LNCaP clone FGC (cell line): ENCODE measurements at regions not wholly inside any gene's neighbourhood (a gene's known extent, or its start where the extent isn't known, plus 50 kb on each side); places are given as distances from the start of the nearest gene placed in this dataset.

Experiments used
- DNase-seq: peaks from one replicate; pipeline ENCODE4 v3.0.0-alpha.2; 2011; ENCODE audit warnings: low read depth
- H3K4me3 ChIP-seq: 2 replicates; pipeline ENCODE4 v1.5.1; 2011; ENCODE audit warnings: mild to moderate bottlenecking, low read depth, low read length, control low read depth
- TF ChIP-seq, protein P1 (sequence below): IDR thresholded peaks from 2 replicates; pipeline ENCODE4 v1.5.1; 2012; ENCODE audit warnings: mild to moderate bottlenecking; ENCODE audit not compliant: control insufficient read depth, insufficient read depth; ENCODE audit errors: extremely low read depth

DNA sequence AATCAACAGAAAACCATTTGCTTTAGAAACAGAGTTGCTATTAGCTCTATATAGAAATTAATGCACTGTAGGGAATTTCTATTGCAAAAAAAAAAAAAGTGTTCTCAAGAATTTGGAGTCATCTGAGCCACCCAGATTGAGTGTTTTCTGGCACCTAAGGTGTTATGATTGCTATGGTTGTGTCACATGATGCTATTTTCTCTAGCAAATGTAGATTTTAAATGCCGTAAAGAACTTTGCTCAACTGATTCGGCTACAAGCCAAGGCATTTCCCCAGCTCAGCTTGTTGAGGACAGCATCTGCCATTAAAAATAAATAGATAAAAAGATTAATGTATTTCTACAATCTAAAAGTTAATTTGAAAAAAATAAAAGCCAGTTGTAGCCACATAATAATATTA is 712.8 kb downstream of the FAT4 start:
- no peak overlapping the region for H3K4me3 ChIP-seq
- TF ChIP-seq, protein P1, sequence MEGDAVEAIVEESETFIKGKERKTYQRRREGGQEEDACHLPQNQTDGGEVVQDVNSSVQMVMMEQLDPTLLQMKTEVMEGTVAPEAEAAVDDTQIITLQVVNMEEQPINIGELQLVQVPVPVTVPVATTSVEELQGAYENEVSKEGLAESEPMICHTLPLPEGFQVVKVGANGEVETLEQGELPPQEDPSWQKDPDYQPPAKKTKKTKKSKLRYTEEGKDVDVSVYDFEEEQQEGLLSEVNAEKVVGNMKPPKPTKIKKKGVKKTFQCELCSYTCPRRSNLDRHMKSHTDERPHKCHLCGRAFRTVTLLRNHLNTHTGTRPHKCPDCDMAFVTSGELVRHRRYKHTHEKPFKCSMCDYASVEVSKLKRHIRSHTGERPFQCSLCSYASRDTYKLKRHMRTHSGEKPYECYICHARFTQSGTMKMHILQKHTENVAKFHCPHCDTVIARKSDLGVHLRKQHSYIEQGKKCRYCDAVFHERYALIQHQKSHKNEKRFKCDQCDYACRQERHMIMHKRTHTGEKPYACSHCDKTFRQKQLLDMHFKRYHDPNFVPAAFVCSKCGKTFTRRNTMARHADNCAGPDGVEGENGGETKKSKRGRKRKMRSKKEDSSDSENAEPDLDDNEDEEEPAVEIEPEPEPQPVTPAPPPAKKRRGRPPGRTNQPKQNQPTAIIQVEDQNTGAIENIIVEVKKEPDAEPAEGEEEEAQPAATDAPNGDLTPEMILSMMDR = no peak
- no peak for DNase-seq

DNA sequence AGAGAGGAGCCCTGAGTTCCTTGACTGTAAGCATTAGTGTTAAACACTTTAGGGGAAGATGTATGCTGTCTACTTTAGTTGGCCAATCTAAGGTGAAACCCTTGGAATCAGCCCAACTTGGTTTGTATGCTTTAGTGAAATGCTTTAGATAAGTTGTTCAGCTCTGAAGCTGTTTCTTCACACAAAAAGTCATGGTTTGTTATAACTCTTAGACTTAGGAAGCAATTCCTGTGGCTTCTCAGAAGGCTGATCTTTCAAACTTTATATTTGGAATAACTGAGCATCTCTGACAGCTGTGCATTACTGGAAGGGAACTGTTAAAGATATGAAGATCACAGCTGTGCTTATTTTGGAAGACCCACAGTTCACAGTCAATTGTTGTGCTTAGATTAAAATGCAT is 714.1 kb downstream of the FAT4 start:
- TF ChIP-seq, protein P1 = no peak
- no peak for DNase-seq
- H3K4me3 ChIP-seq = no peak overlapping the region

DNA sequence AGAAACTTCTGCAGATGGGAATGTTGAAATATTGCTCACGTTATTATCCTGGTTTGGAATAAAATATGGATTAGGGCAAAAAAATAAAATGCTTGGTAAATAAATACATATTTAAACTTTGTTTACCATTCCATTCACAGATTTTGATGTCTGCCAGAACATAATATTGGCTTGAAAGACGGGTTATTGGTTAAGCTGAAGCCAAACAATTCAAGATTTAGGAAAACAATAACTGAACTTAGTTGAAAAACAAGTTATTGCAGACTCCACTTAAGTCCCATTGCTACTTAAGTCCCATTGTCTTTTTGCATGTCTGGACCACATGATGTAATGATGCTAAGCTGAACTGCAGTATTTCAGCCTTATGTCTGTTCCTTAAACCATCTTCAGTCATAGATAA is 722.5 kb downstream of the FAT4 start:
- H3K4me3 ChIP-seq = no peak overlapping the region
- DNase-seq = no peak
- TF ChIP-seq, protein P1 = no peak

DNA sequence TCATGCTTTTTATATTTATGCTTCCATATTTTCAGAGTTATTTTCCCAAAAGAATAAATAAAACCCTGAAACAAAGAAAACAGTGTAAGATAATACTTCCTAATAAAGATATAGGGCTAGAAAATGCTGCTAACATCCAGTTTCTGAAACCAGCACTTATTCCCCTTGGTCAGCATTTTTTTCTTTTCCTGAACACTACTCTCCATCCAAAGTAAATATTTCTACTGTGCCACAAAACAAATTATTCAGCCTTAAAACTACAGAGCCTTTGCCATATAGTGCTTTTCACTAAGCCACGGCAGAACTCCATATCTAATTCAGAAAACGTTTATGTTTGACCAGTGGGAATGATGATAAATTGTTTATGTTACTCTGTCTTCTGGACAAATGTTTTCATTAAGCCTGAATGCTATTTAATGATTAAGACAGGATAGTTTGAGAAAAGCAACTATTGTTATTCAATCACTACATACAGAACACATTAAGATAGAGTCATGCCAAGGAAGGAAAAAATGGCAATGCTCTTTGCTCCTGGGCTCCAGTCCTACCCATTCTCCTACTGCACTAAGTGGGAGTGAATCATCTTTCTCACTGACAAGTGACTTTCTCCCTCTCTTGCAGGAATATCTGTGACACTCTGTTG is 723.9 kb downstream of the FAT4 start:
- H3K4me3 ChIP-seq = no peak overlapping the region
- no peak for DNase-seq
- TF ChIP-seq, protein P1 = no peak

DNA sequence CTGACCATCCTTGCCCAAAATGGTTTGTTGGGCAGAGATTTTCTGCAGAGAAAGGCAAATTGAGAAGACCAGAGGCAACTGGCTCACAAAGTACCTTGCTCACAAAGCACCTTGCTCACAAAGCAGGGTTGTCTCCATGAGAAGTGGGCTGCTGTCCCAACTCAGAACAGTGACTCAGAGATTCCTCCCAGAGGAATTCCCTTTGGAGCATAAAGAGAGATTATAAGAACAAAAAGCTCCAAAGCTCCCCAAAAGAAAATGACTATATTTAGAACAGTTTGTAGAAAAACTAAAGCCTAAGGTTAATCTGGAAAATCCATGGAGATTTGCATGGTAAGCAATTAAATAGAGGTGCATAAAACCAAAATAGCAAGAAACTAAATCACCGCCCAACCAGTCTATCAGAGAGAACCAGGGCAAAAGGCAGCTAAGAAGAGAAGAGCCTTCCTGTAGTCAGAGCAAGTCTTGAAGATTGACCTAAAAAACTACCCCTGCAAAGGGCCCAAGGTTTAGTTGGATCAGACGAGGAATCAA is 731.4 kb downstream of the FAT4 start:
- no peak for DNase-seq
- TF ChIP-seq, protein P1 = no peak
- H3K4me3 ChIP-seq = no peak overlapping the region

DNA sequence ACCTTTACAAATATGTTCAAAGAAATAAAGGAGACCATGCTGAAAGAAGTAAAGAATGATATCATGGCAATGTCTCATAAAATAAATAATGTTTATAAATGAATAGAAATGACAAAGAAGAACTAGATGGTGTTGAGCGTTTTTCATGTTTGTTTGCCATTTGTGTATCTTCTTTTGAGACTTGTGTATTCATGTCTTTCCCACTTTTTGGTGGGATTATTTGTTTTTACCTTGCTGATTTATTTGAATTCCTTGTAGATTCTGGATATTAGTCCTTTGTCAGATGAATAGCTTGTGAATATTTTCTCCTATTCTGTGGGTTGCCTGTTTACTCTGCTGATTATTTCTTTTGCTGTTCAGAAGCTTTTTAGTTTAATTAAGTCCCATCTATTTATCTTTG is 732.4 kb downstream of the FAT4 start:
- H3K4me3 ChIP-seq = no peak overlapping the region
- TF ChIP-seq, protein P1 = no peak
- DNase-seq = no peak
